Heart left ventricle (tissue), 16 donors: ENCODE measurements at regions not wholly inside any gene's neighbourhood (a gene's known extent, or its start where the extent isn't known, plus 50 kb on each side); places are given as distances from the start of the nearest gene placed in this dataset.

Experiments used
- ATAC-seq, 4 donors: fragments of 200-7000 bp; cut with Tn5 transposase; one replicate each; pipeline ENCODE4 v1.9.1; 2020 to 2022; ENCODE audit warnings: moderate library complexity in 4 of 4, mild to moderate bottlenecking in 3 of 4, moderate number of reproducible peaks in 1 of 4
- DNase-seq, 5 donors: peaks; one replicate each; pipeline ENCODE4 v3.0.0-alpha.2; 2020
- H3K27ac ChIP-seq, 12 donors: fragments of 200-600 bp; sonication (generic) in 4 of 12; one replicate each; pipeline versions ENCODE4 v1.5.0 to v1.8.0; 2016 to 2022; ENCODE audit warnings: mild to moderate bottlenecking in 2 of 12
- H3K27me3 ChIP-seq, 9 donors: fragments of 200-600 bp; sonication (generic) in 2 of 9; one replicate each; pipeline versions ENCODE4 v1.5.1 to v1.8.0; 2016 to 2022; ENCODE audit warnings: mild to moderate bottlenecking in 3 of 9
- H3K36me3 ChIP-seq, 9 donors: fragments of 200-600 bp; sonication (generic) in 2 of 9; one replicate each; pipeline versions ENCODE4 v1.5.0 to v1.8.0; 2018 to 2022; ENCODE audit warnings: mild to moderate bottlenecking in 2 of 9
- H3K4me1 ChIP-seq, 12 donors: fragments of 200-600 bp; sonication (generic) in 4 of 12; one replicate each; pipeline versions ENCODE4 v1.5.0 to v1.8.0; 2016 to 2022; ENCODE audit warnings: mild to moderate bottlenecking in 3 of 12
- H3K4me3 ChIP-seq, 12 donors: fragments of 200-600 bp; sonication (generic) in 4 of 12; one replicate each; pipeline versions ENCODE4 v1.5.0 to v1.8.0; 2017 to 2022; ENCODE audit warnings: mild to moderate bottlenecking in 9 of 12, moderate library complexity in 4 of 12
- H3K9me3 ChIP-seq, 12 donors: fragments of 200-600 bp; sonication (generic) in 4 of 12; one replicate each; pipeline versions ENCODE4 v1.5.0 to v1.8.0; 2016 to 2022; ENCODE audit warnings: mild to moderate bottlenecking in 1 of 12
- CTCF ChIP-seq, 12 donors: fragments of 200-600 bp; sonication (generic) in 4 of 12; IDR thresholded peaks; one replicate each; pipeline versions ENCODE4 v1.5.0 to v1.8.0; 2018 to 2022; ENCODE audit warnings: antibody characterized with exemption in 12 of 12, mild to moderate bottlenecking in 5 of 12
- POLR2A ChIP-seq, 2 donors: fragments of 450-650 bp; IDR thresholded peaks; one replicate each; pipeline ENCODE4 v1.6.1; 2017; ENCODE audit warnings: antibody characterized with exemption in 2 of 2, mild to moderate bottlenecking in 2 of 2, moderate library complexity in 2 of 2
- WGBS, 4 donors: extraction: QIAGEN DNeasy Blood & Tissue Kit in 2 of 4; methylation state at CpG; one replicate each; pipeline versions ENCODE4 v1.1.5 to v1.1.7; 2013 to 2018; 5-methylcytosine and 5-hydroxymethylcytosine counted together
- intact Hi-C, 10 donors: fragments of 100-400 bp; cut with DNase I; formaldehyde crosslinking; loops; one replicate each; pipeline versions ENCODE4 v1.11.1 to v1.14.2; 2022
- donor health status: ischemic (EF 13 %, LVEDD 7.1; RV severe dilation, severe dysfunction).
- donor health status: healthy with polysubstance abuse.
- donor health status: DM: no; HTN: yes; CAD: no.
- donor health status: DM: no; HTN: no; CAD: no.
- donor health status: ischemic (EF 25% LVEDD 6.9; RV normal size, moderate dysfunction).
- donor health status: ischemic (EF 25% LVEDD 5.7; RV mildly dilated, moderate dysfunction).
- donor health status: healthy.
- donor health status: DM: yes; HTN: yes; CAD: no.
- donor health status: ischemic (EF 35%, LVEDD 5.7; RV mildly dilated, moderate dysfunction).
- donor health status: nonischemic (EF 11% LVEDD 7.7; RV severe dilation, severe dysfunction).
- donor health status: DM: yes; HTN: yes; CAD: no.
- donor health status: PGD.
- donor health status: ischemic (EF 29% LVEDD 5.4; RV normal size, mild dysfunction).
- donor health status: nonischemic (EF 23%, LVEDD 6.1; RV moderate dilation, normal function).

GRCh38 chrY:9226409-9226808 lies 110.9 kb upstream of the TSPY4 start:
- intact Hi-C loops: no loop called here
- DNase-seq: no peak
- TF ChIP-seq POLR2A (IDR thresholded peaks at IDR 0.05) (no peak), CTCF (IDR thresholded peaks at IDR 0.05) (no peak)
- ATAC-seq: peak in 1 of 4 donors; percentile 56
- WGBS, 4 donors: 30 to 33% methylated on average over 1 of the region's 1 CpG; no CpG with 5 or more reads in 2 of the 4 donors
- no peaks in the 10 kb centered on the region for H3K9me3 ChIP-seq
- H3K27me3 ChIP-seq: no peaks in the 10 kb centered on the region
- no peak overlapping the region for H3K4me3 ChIP-seq
- H3K36me3 ChIP-seq: no peaks in the 10 kb centered on the region
- H3K27ac ChIP-seq: no peak overlapping the region
- no peaks in the 10 kb centered on the region for H3K4me1 ChIP-seq

GRCh38 chrY:9257255-9257654 lies 80.0 kb upstream of the TSPY4 start:
- no peaks in the 10 kb centered on the region for H3K27me3 ChIP-seq
- TF ChIP-seq CTCF (IDR thresholded peaks at IDR 0.05) (no peak), POLR2A (IDR thresholded peaks at IDR 0.05) (no peak)
- DNase-seq (no peak), ATAC-seq (no peak)
- no peaks in the 10 kb centered on the region for H3K36me3 ChIP-seq
- intact Hi-C loops: no loop called here
- no peaks in the 10 kb centered on the region for H3K9me3 ChIP-seq
- H3K27ac ChIP-seq: no peak overlapping the region
- 38 to 49% methylated on average over 2 of the region's 2 CpGs; no CpG with 5 or more reads in 2 of the 4 donors for WGBS, 4 donors
- no peak overlapping the region for H3K4me3 ChIP-seq
- H3K4me1 ChIP-seq: no peaks in the 10 kb centered on the region

GRCh38 chrY:9257725-9258124 lies 79.5 kb upstream of the TSPY4 start:
- no peaks in the 10 kb centered on the region for H3K9me3 ChIP-seq
- TF ChIP-seq POLR2A (IDR thresholded peaks at IDR 0.05) (no peak), CTCF (IDR thresholded peaks at IDR 0.05) (no peak)
- H3K36me3 ChIP-seq: no peaks in the 10 kb centered on the region
- no peak overlapping the region for H3K4me3 ChIP-seq
- DNase-seq: no peak
- ATAC-seq: no peak
- intact Hi-C loops: no loop called here
- WGBS, 4 donors: 36 to 63% methylated on average over 3 of the region's 3 CpGs; no CpG with 5 or more reads in 2 of the 4 donors
- H3K27ac ChIP-seq: no peak overlapping the region
- H3K4me1 ChIP-seq: no peaks in the 10 kb centered on the region
- H3K27me3 ChIP-seq: no peaks in the 10 kb centered on the region

GRCh38 chrY:9259368-9259767 lies 77.9 kb upstream of the TSPY4 start:
- ATAC-seq: peak in 2 of 4 donors; percentile 81 to 91
- WGBS, 4 donors: 34 to 42% methylated on average over 1 of the region's 1 CpG; no CpG with 5 or more reads in 2 of the 4 donors
- intact Hi-C loops: no loop called here

More at GRCh38 chrY:9259368-9259767, 77.9 kb upstream of the TSPY4 start:
- Histone ChIP-seq H3K9me3 (no peaks in the 10 kb centered on the region), H3K27me3 (no peaks in the 10 kb centered on the region), H3K27ac (no peak overlapping the region), H3K4me1 (no peaks in the 10 kb centered on the region), H3K4me3 (no peak overlapping the region), H3K36me3 (no peaks in the 10 kb centered on the region)
- no peak for TF ChIP-seq POLR2A (IDR thresholded peaks at IDR 0.05)
- TF ChIP-seq CTCF (IDR thresholded peaks at IDR 0.05): no peak
- peak in 3 of 5 donors; percentile 38 to 77 (median 61) for DNase-seq
